ENCODE measurements at regions not wholly inside any gene's neighbourhood (a gene's known extent, or its start where the extent isn't known, plus 50 kb on each side); places are given as distances from the start of the nearest gene placed in this dataset.

- ChIA-PET CTCF (ENCODE audit: partially characterized antibody) (no interaction called here), POLR2A (ENCODE audit: partially characterized antibody) (no interaction called here)
- H3K9me3 ChIP-seq (ENCODE audit: control insufficient read depth in 1 of 2, low read length in 2 of 2), result no peaks in the 10 kb centered on the region
- H3K4me3 ChIP-seq (ENCODE audit: low read length in 2 of 2), result no peak overlapping the region
- Mint-ChIP-seq H3K9me3 (peaks cover 0 to 5% (median 0%) of the 10 kb centered on the region in 8 donors), H3K27me3 (no peaks in the 10 kb centered on the region), H3K36me3 (no peaks in the 10 kb centered on the region), H3K27ac (no peak overlapping the region), H3K4me3 (no peak overlapping the region), H3K4me1 (no peaks in the 10 kb centered on the region)
- no peaks in the 10 kb centered on the region for H3K4me1 ChIP-seq (ENCODE audit: insufficient read depth, low read length)
- DNase-seq, result no peak
- intact Hi-C loops (cut with micrococcal nuclease), result no loop called here
- no peaks in the 10 kb centered on the region for H3K27me3 ChIP-seq (ENCODE audit: insufficient read depth, low read length)
- H3K27ac ChIP-seq (ENCODE audit: low read depth, low read length), result no peak overlapping the region
- H3K36me3 ChIP-seq (ENCODE audit: insufficient read depth, low read length), result no peaks in the 10 kb centered on the region
Measured at GRCh38 chr6:50463931-50464330, 249.4 kb upstream of the TFAP2D start.

- Mint-ChIP-seq H3K4me3 (no peak overlapping the region), H3K9me3 (peaks cover 0 to 5% (median 0%) of the 10 kb centered on the region in 8 donors), H3K4me1 (no peaks in the 10 kb centered on the region), H3K36me3 (no peaks in the 10 kb centered on the region), H3K27me3 (no peaks in the 10 kb centered on the region), H3K27ac (no peak overlapping the region)
- DNase-seq, result no peak
- Histone ChIP-seq H3K27ac (ENCODE audit: low read depth, low read length) (no peak overlapping the region), H3K36me3 (ENCODE audit: insufficient read depth, low read length) (no peaks in the 10 kb centered on the region), H3K4me1 (ENCODE audit: insufficient read depth, low read length) (no peaks in the 10 kb centered on the region), H3K27me3 (ENCODE audit: insufficient read depth, low read length) (no peaks in the 10 kb centered on the region), H3K4me3 (ENCODE audit: low read length in 2 of 2) (no peak overlapping the region), H3K9me3 (ENCODE audit: control insufficient read depth in 1 of 2, low read length in 2 of 2) (no peaks in the 10 kb centered on the region)
- CTCF ChIA-PET (ENCODE audit: partially characterized antibody), result no interaction called here
- intact Hi-C loops (cut with micrococcal nuclease), result no loop called here
- POLR2A ChIA-PET (ENCODE audit: partially characterized antibody), result no interaction called here
Measured at GRCh38 chr6:50467931-50468330, 245.4 kb upstream of the TFAP2D start.

GRCh38 chr6:50471041-50471440, 242.3 kb upstream of the TFAP2D start:
- Mint-ChIP-seq H3K4me3 (no peak overlapping the region), H3K27me3 (no peaks in the 10 kb centered on the region), H3K9me3 (peaks cover 0 to 9% (median 0%) of the 10 kb centered on the region in 8 donors), H3K27ac (no peak overlapping the region), H3K36me3 (no peaks in the 10 kb centered on the region), H3K4me1 (no peaks in the 10 kb centered on the region)
- Histone ChIP-seq H3K4me1 (ENCODE audit: insufficient read depth, low read length) (no peaks in the 10 kb centered on the region), H3K9me3 (ENCODE audit: control insufficient read depth in 1 of 2, low read length in 2 of 2) (no peaks in the 10 kb centered on the region), H3K27ac (ENCODE audit: low read depth, low read length) (no peak overlapping the region), H3K36me3 (ENCODE audit: insufficient read depth, low read length) (no peaks in the 10 kb centered on the region), H3K27me3 (ENCODE audit: insufficient read depth, low read length) (no peaks in the 10 kb centered on the region), H3K4me3 (ENCODE audit: low read length in 2 of 2) (no peak overlapping the region)
- intact Hi-C loops (cut with micrococcal nuclease), result no loop called here
- DNase-seq, result no peak
- ChIA-PET POLR2A (ENCODE audit: partially characterized antibody) (no interaction called here), CTCF (ENCODE audit: partially characterized antibody) (no interaction called here)

- no peak for DNase-seq
- H3K27ac Mint-ChIP-seq, result no peak overlapping the region
- H3K9me3 Mint-ChIP-seq, result peaks cover 0 to 15% (median 4%) of the 10 kb centered on the region in 8 donors
- Histone ChIP-seq H3K9me3 (ENCODE audit: control insufficient read depth in 1 of 2, low read length in 2 of 2) (no peaks in the 10 kb centered on the region), H3K36me3 (ENCODE audit: insufficient read depth, low read length) (no peaks in the 10 kb centered on the region), H3K4me3 (ENCODE audit: low read length in 2 of 2) (no peak overlapping the region), H3K27ac (ENCODE audit: low read depth, low read length) (no peak overlapping the region), H3K4me1 (ENCODE audit: insufficient read depth, low read length) (no peaks in the 10 kb centered on the region), H3K27me3 (ENCODE audit: insufficient read depth, low read length) (no peaks in the 10 kb centered on the region)
- H3K36me3 Mint-ChIP-seq, result no peaks in the 10 kb centered on the region
- no peaks in the 10 kb centered on the region for H3K27me3 Mint-ChIP-seq
- H3K4me3 Mint-ChIP-seq, result no peak overlapping the region
- H3K4me1 Mint-ChIP-seq, result no peaks in the 10 kb centered on the region
- ChIA-PET POLR2A (ENCODE audit: partially characterized antibody) (no interaction called here), CTCF (ENCODE audit: partially characterized antibody) (no interaction called here)
- intact Hi-C loops (cut with micrococcal nuclease), result no loop called here
Measured at GRCh38 chr6:50510361-50510760, 203.0 kb upstream of the TFAP2D start.

GRCh38 chr6:50520326-50521266, 192.7 kb upstream of the TFAP2D start:
- no peak overlapping the region for H3K4me3 ChIP-seq (ENCODE audit: low read length in 2 of 2)
- H3K27me3 Mint-ChIP-seq, result no peaks in the 10 kb centered on the region
- CTCF ChIA-PET (ENCODE audit: partially characterized antibody), result no interaction called here

GRCh38 chr6:50524341-50524740, 189.0 kb upstream of the TFAP2D start:
- peaks cover 0 to 11% (median 4%) of the 10 kb centered on the region in 8 donors for H3K9me3 Mint-ChIP-seq
- no peak for DNase-seq
- ChIA-PET POLR2A (ENCODE audit: partially characterized antibody) (no interaction called here), CTCF (ENCODE audit: partially characterized antibody) (no interaction called here)
- H3K4me1 Mint-ChIP-seq, result no peaks in the 10 kb centered on the region
- H3K36me3 Mint-ChIP-seq, result no peaks in the 10 kb centered on the region
- Histone ChIP-seq H3K27me3 (ENCODE audit: insufficient read depth, low read length) (no peaks in the 10 kb centered on the region), H3K27ac (ENCODE audit: low read depth, low read length) (no peak overlapping the region), H3K4me1 (ENCODE audit: insufficient read depth, low read length) (no peaks in the 10 kb centered on the region), H3K9me3 (ENCODE audit: control insufficient read depth in 1 of 2, low read length in 2 of 2) (no peaks in the 10 kb centered on the region), H3K36me3 (ENCODE audit: insufficient read depth, low read length) (no peaks in the 10 kb centered on the region), H3K4me3 (ENCODE audit: low read length in 2 of 2) (no peak overlapping the region)
- intact Hi-C loops (cut with micrococcal nuclease), result no loop called here
- H3K27ac Mint-ChIP-seq, result no peak overlapping the region
- no peak overlapping the region for H3K4me3 Mint-ChIP-seq
- no peaks in the 10 kb centered on the region for H3K27me3 Mint-ChIP-seq

More at GRCh38 chr6:50520326-50521266, 192.7 kb upstream of the TFAP2D start:
- DNase-seq, result no peak
- H3K27me3 ChIP-seq (ENCODE audit: insufficient read depth, low read length), result no peaks in the 10 kb centered on the region
- peaks cover 0 to 5% of the 10 kb centered on the region in 2 donors for H3K9me3 ChIP-seq (ENCODE audit: control insufficient read depth in 1 of 2, low read length in 2 of 2)
- H3K36me3 ChIP-seq (ENCODE audit: insufficient read depth, low read length), result no peaks in the 10 kb centered on the region
- no peak overlapping the region for H3K4me3 Mint-ChIP-seq
- H3K4me1 Mint-ChIP-seq, result no peaks in the 10 kb centered on the region
- H3K4me1 ChIP-seq (ENCODE audit: insufficient read depth, low read length), result no peaks in the 10 kb centered on the region
- H3K36me3 Mint-ChIP-seq, result no peaks in the 10 kb centered on the region
- intact Hi-C loops (cut with micrococcal nuclease), result no loop called here
- H3K9me3 Mint-ChIP-seq, result peaks cover 0 to 8% (median 5%) of the 10 kb centered on the region in 8 donors
- POLR2A ChIA-PET (ENCODE audit: partially characterized antibody), result no interaction called here
- H3K27ac Mint-ChIP-seq, result no peak overlapping the region
- no peak overlapping the region for H3K27ac ChIP-seq (ENCODE audit: low read depth, low read length)

GRCh38 chr6:50527985-50528384, 185.3 kb upstream of the TFAP2D start:
- Histone ChIP-seq H3K9me3 (ENCODE audit: control insufficient read depth in 1 of 2, low read length in 2 of 2) (no peaks in the 10 kb centered on the region), H3K27me3 (ENCODE audit: insufficient read depth, low read length) (no peaks in the 10 kb centered on the region), H3K36me3 (ENCODE audit: insufficient read depth, low read length) (no peaks in the 10 kb centered on the region), H3K4me3 (ENCODE audit: low read length in 2 of 2) (no peak overlapping the region), H3K27ac (ENCODE audit: low read depth, low read length) (no peak overlapping the region), H3K4me1 (ENCODE audit: insufficient read depth, low read length) (no peaks in the 10 kb centered on the region)
- Mint-ChIP-seq H3K27ac (no peak overlapping the region), H3K9me3 (peaks cover 0 to 10% (median 6%) of the 10 kb centered on the region in 8 donors), H3K36me3 (no peaks in the 10 kb centered on the region), H3K4me3 (no peak overlapping the region), H3K27me3 (no peaks in the 10 kb centered on the region), H3K4me1 (no peaks in the 10 kb centered on the region)
- CTCF ChIA-PET (ENCODE audit: partially characterized antibody), result no interaction called here
- POLR2A ChIA-PET (ENCODE audit: partially characterized antibody), result no interaction called here
- intact Hi-C loops (cut with micrococcal nuclease), result no loop called here
- no peak for DNase-seq
